Erythroblast (primary cell): ENCODE measurements at regions not wholly inside any gene's neighbourhood (a gene's known extent, or its start where the extent isn't known, plus 50 kb on each side); places are given as distances from the start of the nearest gene placed in this dataset.

Experiments used
- DNase-seq, 2 experiments: peaks; one replicate each; lab custom pipeline; 2025; lab: John Stamatoyannopoulos, UW
- GATA1 ChIP-seq: IDR thresholded peaks from 2 replicates; pipeline ENCODE4 v1.6.1; 2011; ENCODE audit warnings: low read depth, mild to moderate bottlenecking, control low read depth, low read length, moderate library complexity
- POLR2A ChIP-seq: IDR thresholded peaks from 2 replicates; pipeline ENCODE4 v1.6.1; 2011; ENCODE audit warnings: mild to moderate bottlenecking, low read length

DNA sequence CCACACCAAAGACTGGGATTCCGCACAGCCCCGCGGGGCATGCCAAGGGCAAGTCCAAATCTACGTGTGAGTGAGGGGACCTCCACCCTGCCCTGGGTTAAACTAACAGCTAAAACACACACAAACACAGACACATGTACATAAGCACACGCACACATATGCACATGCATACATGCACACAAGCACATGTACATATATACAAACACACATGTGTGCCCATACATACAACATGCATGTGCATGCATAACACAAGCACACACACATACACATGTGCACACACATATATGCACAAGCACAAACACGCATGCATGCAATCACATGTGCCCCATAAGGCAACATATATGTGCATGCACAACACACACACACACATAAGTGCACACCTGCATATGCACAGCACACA lies 136.7 kb downstream of the SOX1 start:
- TF ChIP-seq POLR2A (no peak), GATA1 (no peak)
- no peak for DNase-seq

GRCh38 chr13:112204346-112205327 lies 137.7 kb downstream of the SOX1 start:
- TF ChIP-seq POLR2A = no peak
- TF ChIP-seq GATA1 = no peak
- no peak for DNase-seq

DNA sequence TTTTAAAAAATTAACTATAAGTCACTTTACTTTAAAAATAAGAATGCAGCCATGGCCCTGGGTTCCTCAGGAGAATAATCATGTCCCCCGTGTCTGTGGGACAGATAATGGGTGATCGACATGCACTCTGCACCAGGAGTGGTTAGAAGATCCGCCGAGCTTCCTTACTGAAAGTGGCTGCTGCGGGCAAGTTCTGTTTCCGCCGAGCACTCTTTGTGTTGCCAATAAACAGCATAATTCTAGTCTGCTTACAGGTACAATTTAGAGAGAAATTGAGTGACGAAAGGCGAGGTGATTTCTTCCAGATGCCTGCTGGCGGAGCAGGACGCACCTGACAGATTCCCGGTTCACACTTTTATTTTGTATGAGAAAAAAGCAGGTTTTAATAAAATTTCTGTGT lies 139.0 kb downstream of the SOX1 start:
- TF ChIP-seq POLR2A (no peak), GATA1 (no peak)
- DNase-seq = no peak

DNA sequence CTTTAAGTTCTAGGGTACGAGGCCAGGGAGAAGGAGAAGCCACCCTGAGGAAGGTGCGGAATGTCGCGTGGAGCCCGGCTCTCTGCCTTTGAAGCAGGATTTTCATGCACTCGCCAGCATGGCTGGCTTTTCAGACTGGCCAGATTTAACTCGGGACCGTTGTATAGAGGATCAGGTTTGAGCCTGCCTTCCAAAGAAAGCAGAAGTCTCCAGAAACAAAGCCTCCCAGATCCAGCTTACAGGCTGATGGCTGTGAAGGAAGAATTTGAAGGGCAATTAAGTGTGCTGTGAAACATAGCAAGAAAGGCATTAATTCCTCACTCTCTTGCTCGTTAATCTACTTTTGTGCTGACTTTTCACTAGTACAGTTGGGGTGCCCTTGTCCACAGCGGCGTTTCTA lies 140.2 kb downstream of the SOX1 start:
- DNase-seq = no peak
- TF ChIP-seq GATA1 = no peak
- no peak for TF ChIP-seq POLR2A

- DNase-seq = no peak
- TF ChIP-seq GATA1 (no peak), POLR2A (no peak)
Measured at GRCh38 chr13:112208656-112209055, 141.7 kb downstream of the SOX1 start.

- TF ChIP-seq GATA1 (no peak), POLR2A (no peak)
- no peak for DNase-seq
Measured at GRCh38 chr13:112209266-112209665, 142.3 kb downstream of the SOX1 start.

DNA sequence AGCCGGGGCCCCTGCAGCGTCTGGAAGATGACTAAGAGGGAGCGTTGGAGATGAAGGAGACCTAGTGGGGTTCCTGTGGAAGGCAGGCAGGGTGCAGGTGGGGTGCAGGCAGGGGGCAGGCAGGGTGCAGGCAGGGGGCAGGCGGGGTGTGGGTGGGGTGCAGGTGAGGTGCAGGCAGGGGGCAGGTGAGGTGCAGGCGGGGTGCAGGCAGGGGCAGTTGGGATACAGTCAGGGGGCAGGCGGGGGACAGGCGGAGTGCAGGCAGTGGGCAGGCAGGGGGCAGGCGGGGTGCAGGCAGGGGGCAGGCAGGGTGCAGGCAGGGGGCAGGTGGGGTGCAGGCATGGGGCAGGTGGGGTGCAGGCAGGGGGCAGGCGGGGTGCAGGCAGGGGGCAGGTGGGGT lies 142.8 kb downstream of the SOX1 start:
- TF ChIP-seq POLR2A = no peak
- TF ChIP-seq GATA1 = no peak

DNA sequence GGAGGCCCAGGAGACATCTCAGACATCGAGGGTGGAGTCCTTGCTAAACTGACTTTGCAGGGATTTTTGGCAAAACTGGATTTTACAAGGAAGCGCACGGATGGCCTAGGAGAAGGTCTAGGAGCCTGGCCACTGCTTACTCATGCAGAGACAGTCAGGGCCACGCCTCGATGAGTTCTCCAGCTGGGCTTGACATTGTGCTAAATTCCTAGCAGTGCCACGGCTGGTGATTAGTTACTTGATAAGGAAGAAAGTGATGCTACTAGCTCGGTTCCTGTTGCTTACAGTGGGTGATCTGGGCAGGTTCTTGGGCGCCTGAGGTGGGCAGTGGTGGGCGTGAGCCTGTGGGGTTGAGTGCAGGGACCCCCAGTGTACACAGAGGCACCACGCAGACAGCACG lies 143.4 kb downstream of the SOX1 start:
- DNase-seq = no peak
- no peak for TF ChIP-seq POLR2A
- TF ChIP-seq GATA1 = no peak

More for the DNA sequence above, 142.8 kb downstream of the SOX1 start:
- DNase-seq = no peak

- no peak for TF ChIP-seq POLR2A
- no peak for TF ChIP-seq GATA1
- no peak for DNase-seq
Measured at GRCh38 chr13:112212533-112212932, 145.6 kb downstream of the SOX1 start.

GRCh38 chr13:112213467-112214255 lies 146.7 kb downstream of the SOX1 start:
- no peak for TF ChIP-seq GATA1
- TF ChIP-seq POLR2A = no peak
- no peak for DNase-seq

DNA sequence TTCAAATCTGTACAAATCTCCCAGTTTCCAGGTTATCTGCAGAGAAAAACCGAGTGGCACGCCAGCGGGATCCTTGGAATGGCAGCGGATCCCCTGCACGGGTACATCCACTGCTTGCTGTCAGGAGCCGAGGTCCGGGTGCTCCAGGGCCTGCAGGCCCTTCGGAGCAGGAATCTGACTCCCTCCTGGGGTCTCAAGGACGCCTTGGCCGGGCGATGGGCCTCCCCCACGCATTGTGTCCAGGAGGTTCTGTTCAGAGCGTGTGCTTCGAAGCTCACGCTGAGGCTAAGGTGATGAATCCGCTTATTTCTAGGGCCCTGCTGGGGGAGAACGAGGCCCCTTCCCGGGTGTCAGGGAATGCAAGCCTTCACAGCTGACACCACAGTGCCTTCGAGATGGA lies 148.9 kb downstream of the SOX1 start:
- TF ChIP-seq POLR2A (no peak), GATA1 (no peak)
- no peak for DNase-seq

GRCh38 chr13:112217431-112217830 lies 150.5 kb downstream of the SOX1 start:
- DNase-seq = no peak
- no peak for TF ChIP-seq GATA1
- TF ChIP-seq POLR2A = no peak

GRCh38 chr13:112218416-112218815 lies 151.5 kb downstream of the SOX1 start:
- TF ChIP-seq GATA1 (no peak), POLR2A (no peak)
- no peak for DNase-seq

- no peak for DNase-seq
- TF ChIP-seq GATA1 (no peak), POLR2A (no peak)
Measured at GRCh38 chr13:112219740-112220139, 152.8 kb downstream of the SOX1 start.
